CD14-positive monocyte (primary cell): ENCODE measurements at regions not wholly inside any gene's neighbourhood (a gene's known extent, or its start where the extent isn't known, plus 50 kb on each side); places are given as distances from the start of the nearest gene placed in this dataset.
"Not testable (repeated sequence)": the region's sequence is repeated elsewhere in the genome, so short reads cannot be mapped to it uniquely, and the experiment has no call there.

Source experiments
- DNase-seq, 3 donors: peaks; one replicate each; pipeline ENCODE4 v3.0.0-alpha.2; 2011 to 2022
- H2AFZ ChIP-seq: 2 replicates; pipeline ENCODE4 v1.6.0; 2012; ENCODE audit warnings: mild to moderate bottlenecking, low read depth, low read length, inconsistent platforms; ENCODE audit not compliant: insufficient read depth, poor library complexity, severe bottlenecking
- H3K27ac ChIP-seq, 2 donors: 1 replicate in 1 of 2; 2 replicates in 1 of 2; pipeline ENCODE4 v1.5.1; 2012 to 2013; ENCODE audit warnings: low read length in 2 of 2, control low read depth in 1 of 2, inconsistent platforms in 1 of 2, low read depth in 1 of 2, mild to moderate bottlenecking in 1 of 2
- H3K27me3 ChIP-seq, 2 donors: one replicate each; pipeline versions ENCODE4 v1.6.0 to v1.6.1; 2011 to 2013; ENCODE audit warnings: low read length in 2 of 2; ENCODE audit not compliant: control insufficient read depth in 2 of 2, insufficient read depth in 2 of 2
- H3K36me3 ChIP-seq, 2 donors: replicated peaks in 1 of 2; 1 replicate in 1 of 2; 2 replicates in 1 of 2; pipeline versions ENCODE4 v1.5.1 to v1.6.1; 2012 to 2013; ENCODE audit warnings: low read length in 2 of 2, control low read depth in 1 of 2, inconsistent platforms in 1 of 2, mild to moderate bottlenecking in 1 of 2; ENCODE audit not compliant: insufficient read depth in 2 of 2, control insufficient read depth in 1 of 2
- H3K4me1 ChIP-seq, 2 donors: 1 replicate in 1 of 2; 2 replicates in 1 of 2; pipeline versions ENCODE4 v1.5.1 to v1.6.1; 2012 to 2013; ENCODE audit warnings: low read length in 2 of 2, control low read depth in 1 of 2, inconsistent platforms in 1 of 2, mild to moderate bottlenecking in 1 of 2, moderate library complexity in 1 of 2; ENCODE audit not compliant: insufficient read depth in 2 of 2, control insufficient read depth in 1 of 2
- H3K4me2 ChIP-seq: replicated peaks from 2 replicates; pipeline ENCODE3; 2012; ENCODE audit warnings: low read length, moderate library complexity, mild to moderate bottlenecking; ENCODE audit not compliant: poor library complexity, severe bottlenecking; ENCODE audit errors: extremely low read depth
- H3K4me3 ChIP-seq, 3 experiments: fragments of 200-600 bp in 1 of 3; sonication (generic) in 1 of 3; replicated peaks in 1 of 3; 1 replicate in 2 of 3; 2 replicates in 1 of 3; pipeline ENCODE4 v1.5.1; 2011 to 2013; ENCODE audit warnings: low read length in 3 of 3, mild to moderate bottlenecking in 3 of 3, control low read depth in 2 of 3, low read depth in 2 of 3, inconsistent platforms in 1 of 3, moderate library complexity in 1 of 3
- H3K79me2 ChIP-seq: 2 replicates; pipeline ENCODE4 v1.6.0; 2012; ENCODE audit warnings: mild to moderate bottlenecking, control low read depth, inconsistent platforms, low read length, moderate library complexity; ENCODE audit not compliant: insufficient read depth
- H3K9ac ChIP-seq: 2 replicates; pipeline ENCODE4 v1.6.0; 2017; ENCODE audit warnings: low read length, mild to moderate bottlenecking; ENCODE audit not compliant: insufficient read depth, poor library complexity, severe bottlenecking
- H3K9me3 ChIP-seq, 2 donors: replicated peaks in 1 of 2; 1 replicate in 1 of 2; 2 replicates in 1 of 2; pipeline versions ENCODE4 v1.5.1 to v1.6.1; 2012 to 2013; ENCODE audit warnings: low read length in 2 of 2, control low read depth in 1 of 2; ENCODE audit not compliant: control insufficient read depth in 1 of 2, insufficient read depth in 1 of 2
- H4K20me1 ChIP-seq: 2 replicates; pipeline ENCODE4 v1.6.0; 2012; ENCODE audit warnings: mild to moderate bottlenecking, low read length, control low read depth, moderate library complexity; ENCODE audit not compliant: insufficient read depth
- H3K27ac Mint-ChIP-seq, 7 donors: one replicate each; pipeline ENCODE4 v1.8.0; 2020; ENCODE audit warnings: mild to moderate bottlenecking in 7 of 7, mixed read lengths in 7 of 7, moderate library complexity in 6 of 7, inconsistent platforms in 2 of 7
- H3K27me3 Mint-ChIP-seq, 3 donors: one replicate each; pipeline ENCODE4 v1.8.0; 2021 to 2022; ENCODE audit warnings: low read depth in 3 of 3, mild to moderate bottlenecking in 3 of 3, mixed read lengths in 3 of 3, moderate library complexity in 3 of 3, inconsistent platforms in 1 of 3
- H3K36me3 Mint-ChIP-seq, 2 donors: one replicate each; pipeline ENCODE4 v1.8.0; 2020; ENCODE audit warnings: mixed read lengths in 2 of 2, inconsistent platforms in 1 of 2, mild to moderate bottlenecking in 1 of 2
- H3K4me1 Mint-ChIP-seq: one replicate; pipeline ENCODE4 v1.8.0; 2020; ENCODE audit warnings: mild to moderate bottlenecking, mixed read lengths
- H3K4me3 Mint-ChIP-seq, 2 donors: one replicate each; pipeline ENCODE4 v1.8.0; 2020; ENCODE audit warnings: mild to moderate bottlenecking in 2 of 2, mixed read lengths in 2 of 2, moderate library complexity in 1 of 2
- H3K9me3 Mint-ChIP-seq, 7 donors: one replicate each; pipeline ENCODE4 v1.8.0; 2020 to 2022; ENCODE audit warnings: mixed read lengths in 7 of 7, mild to moderate bottlenecking in 6 of 7, moderate library complexity in 6 of 7, inconsistent platforms in 2 of 7
- CTCF ChIP-seq: fragments of 200-600 bp; IDR thresholded peaks from one replicate; pipeline ENCODE4 v1.8.0; 2022; ENCODE audit warnings: antibody characterized with exemption, mild to moderate bottlenecking
- WGBS: methylation state at CpG from one replicate; pipeline ENCODE4 v1.1.5; 2013; ENCODE audit warnings: missing lambda C conversion rate; ENCODE audit not compliant: insufficient coverage; 5-methylcytosine and 5-hydroxymethylcytosine counted together
- intact Hi-C, 2 donors: fragments of 100-400 bp; cut with micrococcal nuclease; formaldehyde crosslinking; loops; one replicate each; pipeline versions ENCODE4 v1.15.0 to v1.15.1; 2023

DNA sequence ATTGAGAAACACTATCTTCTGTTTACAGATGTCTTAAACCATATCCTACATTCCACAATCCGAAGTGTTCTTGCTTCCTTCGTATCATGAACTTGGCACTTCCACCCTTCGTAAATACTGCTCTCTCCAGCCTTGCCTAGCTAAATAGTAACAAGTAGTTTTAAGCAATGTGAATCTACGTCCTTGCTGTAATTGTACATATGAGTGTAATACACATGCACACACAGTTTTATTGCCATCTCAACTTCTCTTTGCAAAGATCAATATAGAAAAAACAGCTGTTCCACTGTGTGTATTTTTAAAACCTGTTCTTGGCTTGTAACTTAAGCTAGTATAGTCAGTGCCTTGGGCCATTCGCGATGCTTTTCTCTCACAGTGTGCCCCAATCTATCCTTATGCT, 1524.7 kb downstream of the GRIK2 start:
- WGBS, result no CpG with 5 or more reads among the region's 6 CpGs
- no peak overlapping the region for H3K9ac ChIP-seq
- no peaks in the 10 kb centered on the region for H4K20me1 ChIP-seq
- Mint-ChIP-seq H3K4me1 (no peaks in the 10 kb centered on the region), H3K36me3 (no peaks in the 10 kb centered on the region), H3K9me3 (peaks cover 0 to 9% (median 3%) of the 10 kb centered on the region in 7 donors), H3K4me3 (no peak overlapping the region), H3K27me3 (peaks cover 0 to 2% (median 0%) of the 10 kb centered on the region in 3 donors), H3K27ac (peak overlapping the region in 1 of 7 donors; percentile 8)
- no peak overlapping the region for H3K27ac ChIP-seq
- no peak for DNase-seq
- no peak overlapping the region for H3K4me2 ChIP-seq
- no peaks in the 10 kb centered on the region for H3K27me3 ChIP-seq
- peaks cover 0 to 8% of the 10 kb centered on the region in 2 donors for H3K9me3 ChIP-seq
- TF ChIP-seq CTCF, result no peak
- H3K4me1 ChIP-seq, result no peaks in the 10 kb centered on the region
- no peak overlapping the region for H2AFZ ChIP-seq
- intact Hi-C loops, result no loop called here
- H3K36me3 ChIP-seq, result no peaks in the 10 kb centered on the region
- H3K4me3 ChIP-seq, result no peak overlapping the region
- no peaks in the 10 kb centered on the region for H3K79me2 ChIP-seq

- H3K36me3 Mint-ChIP-seq, result no peaks in the 10 kb centered on the region
- H3K79me2 ChIP-seq, result no peaks in the 10 kb centered on the region
- H3K27me3 Mint-ChIP-seq, result no peaks in the 10 kb centered on the region
- no peak for TF ChIP-seq CTCF
- no peak overlapping the region for H3K27ac Mint-ChIP-seq
- no peak overlapping the region for H3K4me3 Mint-ChIP-seq
- H3K36me3 ChIP-seq, result no peaks in the 10 kb centered on the region
- no peak overlapping the region for H3K4me3 ChIP-seq
- H2AFZ ChIP-seq, result no peak overlapping the region
- no peak overlapping the region for H3K9ac ChIP-seq
- peaks cover 3 to 12% (median 9%) of the 10 kb centered on the region in 7 donors for H3K9me3 Mint-ChIP-seq
- no peak for DNase-seq
- H3K27me3 ChIP-seq, result no peaks in the 10 kb centered on the region
- H3K4me1 Mint-ChIP-seq, result no peaks in the 10 kb centered on the region
- H4K20me1 ChIP-seq, result no peaks in the 10 kb centered on the region
- H3K9me3 ChIP-seq, result peaks cover 7 to 17% of the 10 kb centered on the region in 2 donors
- H3K4me1 ChIP-seq, result no peaks in the 10 kb centered on the region
- intact Hi-C loops, result no loop called here
- no peak overlapping the region for H3K27ac ChIP-seq
- H3K4me2 ChIP-seq, result no peak overlapping the region
Observed at GRCh38 chr6:102911571-102911970, 1518.1 kb downstream of the GRIK2 start.

GRCh38 chr6:102910701-102911139, 1517.2 kb downstream of the GRIK2 start:
- DNase-seq, H3K4me2 ChIP-seq, H3K27ac Mint-ChIP-seq, H3K27ac ChIP-seq, H3K27me3 ChIP-seq, H3K4me3 Mint-ChIP-seq, H4K20me1 ChIP-seq, H3K36me3 ChIP-seq, H3K36me3 Mint-ChIP-seq, H3K79me2 ChIP-seq, H3K4me1 ChIP-seq, H2AFZ ChIP-seq, H3K9ac ChIP-seq, H3K4me1 Mint-ChIP-seq, H3K27me3 Mint-ChIP-seq, intact Hi-C loops, H3K4me3 ChIP-seq: not testable (repeated sequence)
- WGBS, result 93% methylated on average over 16 of the region's 38 CpGs
- peaks cover 7 to 17% of the 10 kb centered on the region in 2 donors for H3K9me3 ChIP-seq
- peaks cover 3 to 12% (median 9%) of the 10 kb centered on the region in 7 donors for H3K9me3 Mint-ChIP-seq
